ENCODE measurements at regions not wholly inside any gene's neighbourhood (a gene's known extent, or its start where the extent isn't known, plus 50 kb on each side); places are given as distances from the start of the nearest gene placed in this dataset.
"Not testable (repeated sequence)": the region's sequence is repeated elsewhere in the genome, so short reads cannot be mapped to it uniquely, and the experiment has no call there.

DNA sequence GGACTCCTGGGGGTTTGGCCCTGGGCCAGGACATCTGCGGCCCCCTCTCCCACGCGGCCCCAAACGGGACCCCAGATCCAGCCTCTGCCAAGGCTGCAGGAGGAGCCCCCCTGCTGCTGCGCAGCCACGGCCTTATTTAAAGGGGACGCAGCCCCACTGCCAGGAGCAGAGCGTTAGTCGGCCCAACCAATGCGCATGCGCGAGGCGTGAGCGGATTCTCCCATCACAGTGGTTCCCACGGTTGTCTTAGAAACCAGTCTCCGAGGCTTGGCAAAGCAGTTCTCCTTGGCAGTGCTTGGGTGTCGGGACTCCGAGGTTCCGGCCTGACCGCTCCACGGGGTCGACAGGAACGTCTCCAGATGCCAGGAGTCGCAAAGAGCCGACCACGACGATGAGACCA lies 288.3 kb upstream of the ZNF337 start:
- FAIRE-seq (no peak), DNase-seq (peak in 4 of 5 donors; percentile 41 to 68 (median 60))
- no peak overlapping the region for H3K9ac ChIP-seq (ENCODE audit: low read length in 3 of 3)
- no peak overlapping the region for H3K27ac ChIP-seq (ENCODE audit: low read depth in 2 of 2, low read length in 2 of 2)
- no peaks in the 10 kb centered on the region for H3K4me1 ChIP-seq (ENCODE audit: control insufficient read depth in 2 of 3, insufficient read depth in 2 of 3, low read depth in 1 of 3, low read length in 3 of 3)
- TF ChIP-seq, protein P1, sequence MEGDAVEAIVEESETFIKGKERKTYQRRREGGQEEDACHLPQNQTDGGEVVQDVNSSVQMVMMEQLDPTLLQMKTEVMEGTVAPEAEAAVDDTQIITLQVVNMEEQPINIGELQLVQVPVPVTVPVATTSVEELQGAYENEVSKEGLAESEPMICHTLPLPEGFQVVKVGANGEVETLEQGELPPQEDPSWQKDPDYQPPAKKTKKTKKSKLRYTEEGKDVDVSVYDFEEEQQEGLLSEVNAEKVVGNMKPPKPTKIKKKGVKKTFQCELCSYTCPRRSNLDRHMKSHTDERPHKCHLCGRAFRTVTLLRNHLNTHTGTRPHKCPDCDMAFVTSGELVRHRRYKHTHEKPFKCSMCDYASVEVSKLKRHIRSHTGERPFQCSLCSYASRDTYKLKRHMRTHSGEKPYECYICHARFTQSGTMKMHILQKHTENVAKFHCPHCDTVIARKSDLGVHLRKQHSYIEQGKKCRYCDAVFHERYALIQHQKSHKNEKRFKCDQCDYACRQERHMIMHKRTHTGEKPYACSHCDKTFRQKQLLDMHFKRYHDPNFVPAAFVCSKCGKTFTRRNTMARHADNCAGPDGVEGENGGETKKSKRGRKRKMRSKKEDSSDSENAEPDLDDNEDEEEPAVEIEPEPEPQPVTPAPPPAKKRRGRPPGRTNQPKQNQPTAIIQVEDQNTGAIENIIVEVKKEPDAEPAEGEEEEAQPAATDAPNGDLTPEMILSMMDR (IDR thresholded peaks at IDR 0.05; ENCODE audit: borderline replicate concordance, extremely low read depth, insufficient read depth): no peak
- H3K4me3 ChIP-seq (ENCODE audit: low read length in 3 of 3): peak overlapping the region in 1 of 3 donors; percentile 25
- H3K27me3 ChIP-seq (ENCODE audit: control insufficient read depth, insufficient read depth, low read length): no peaks in the 10 kb centered on the region
- intact Hi-C loops (cut with DNase I): no loop called here
- no peaks in the 10 kb centered on the region for H3K36me3 ChIP-seq (ENCODE audit: control insufficient read depth in 2 of 3, insufficient read depth in 3 of 3, low read length in 3 of 3)
- H3K9me3 ChIP-seq (ENCODE audit: control insufficient read depth in 2 of 3, insufficient read depth in 1 of 3, low read length in 3 of 3): no peaks in the 10 kb centered on the region

DNA sequence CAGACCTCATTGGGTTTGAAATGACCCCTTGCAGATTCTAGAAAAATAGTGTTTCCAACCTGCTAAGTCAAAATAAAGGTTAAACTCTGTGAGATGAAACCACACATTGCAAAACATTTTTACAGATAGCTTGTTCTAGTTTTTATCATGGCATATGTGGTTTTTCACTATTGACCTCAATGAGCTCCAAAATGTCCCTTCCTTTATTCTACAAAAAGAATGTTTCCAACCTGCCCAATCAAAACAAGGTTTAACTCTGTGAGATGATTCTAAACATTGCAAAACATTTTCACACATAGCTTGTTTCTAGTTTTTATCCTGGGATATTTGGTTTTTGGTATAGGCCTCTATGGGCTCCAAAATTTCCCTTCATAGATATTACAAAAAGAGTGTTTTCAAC lies 286.0 kb upstream of the ZNF337 start:
- intact Hi-C loops (cut with DNase I); DNase-seq; H3K27ac ChIP-seq (ENCODE audit: low read depth in 2 of 2, low read length in 2 of 2); H3K27me3 ChIP-seq (ENCODE audit: control insufficient read depth, insufficient read depth, low read length); H3K4me1 ChIP-seq (ENCODE audit: control insufficient read depth in 2 of 3, insufficient read depth in 2 of 3, low read depth in 1 of 3, low read length in 3 of 3); H3K36me3 ChIP-seq (ENCODE audit: control insufficient read depth in 2 of 3, insufficient read depth in 3 of 3, low read length in 3 of 3); H3K9me3 ChIP-seq (ENCODE audit: control insufficient read depth in 2 of 3, insufficient read depth in 1 of 3, low read length in 3 of 3); H3K9ac ChIP-seq (ENCODE audit: low read length in 3 of 3); H3K4me3 ChIP-seq (ENCODE audit: low read length in 3 of 3); FAIRE-seq: not testable (repeated sequence)

DNA sequence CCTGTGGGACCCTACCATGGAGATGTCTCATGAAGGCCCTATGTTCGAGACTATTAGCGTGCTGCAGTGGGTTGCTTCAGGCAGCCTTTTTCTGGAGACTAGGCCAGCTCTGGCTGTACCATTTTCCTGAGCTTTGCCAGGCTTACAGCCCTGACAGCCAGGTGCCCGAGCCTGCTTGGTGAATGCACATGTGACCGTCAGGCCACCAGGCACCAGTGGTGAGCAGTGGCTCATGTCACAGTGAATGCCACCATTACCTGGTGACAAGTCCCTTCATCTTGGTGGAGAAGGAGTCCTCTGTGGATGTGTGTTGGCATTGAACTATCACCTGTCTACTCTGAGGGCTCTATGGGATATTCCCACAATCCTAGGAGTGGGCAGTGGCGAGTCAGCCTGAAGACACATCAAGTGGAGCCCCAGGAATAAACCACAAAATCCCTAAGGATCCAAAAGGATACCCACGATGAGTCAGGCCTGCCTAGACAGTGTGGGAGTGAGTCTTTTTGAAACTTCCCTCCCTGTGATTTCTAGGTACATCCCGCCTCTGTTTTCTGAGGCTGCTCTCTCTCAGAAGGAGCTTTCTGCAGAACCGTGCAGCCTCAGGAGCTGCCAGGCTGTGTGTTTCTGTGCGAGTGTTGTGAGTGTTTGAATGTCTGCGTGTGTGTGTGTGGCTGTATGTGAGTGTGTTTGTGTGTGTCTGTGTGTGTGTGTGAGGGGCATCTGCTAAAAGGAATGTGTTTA lies 282.0 kb upstream of the ZNF337 start:
- H3K4me1 ChIP-seq (ENCODE audit: control insufficient read depth in 2 of 3, insufficient read depth in 2 of 3, low read depth in 1 of 3, low read length in 3 of 3); H3K9me3 ChIP-seq (ENCODE audit: control insufficient read depth in 2 of 3, insufficient read depth in 1 of 3, low read length in 3 of 3); FAIRE-seq; DNase-seq; H3K36me3 ChIP-seq (ENCODE audit: control insufficient read depth in 2 of 3, insufficient read depth in 3 of 3, low read length in 3 of 3); H3K9ac ChIP-seq (ENCODE audit: low read length in 3 of 3); intact Hi-C loops (cut with DNase I); H3K27ac ChIP-seq (ENCODE audit: low read depth in 2 of 2, low read length in 2 of 2); H3K27me3 ChIP-seq (ENCODE audit: control insufficient read depth, insufficient read depth, low read length); H3K4me3 ChIP-seq (ENCODE audit: low read length in 3 of 3): not testable (repeated sequence)

DNA sequence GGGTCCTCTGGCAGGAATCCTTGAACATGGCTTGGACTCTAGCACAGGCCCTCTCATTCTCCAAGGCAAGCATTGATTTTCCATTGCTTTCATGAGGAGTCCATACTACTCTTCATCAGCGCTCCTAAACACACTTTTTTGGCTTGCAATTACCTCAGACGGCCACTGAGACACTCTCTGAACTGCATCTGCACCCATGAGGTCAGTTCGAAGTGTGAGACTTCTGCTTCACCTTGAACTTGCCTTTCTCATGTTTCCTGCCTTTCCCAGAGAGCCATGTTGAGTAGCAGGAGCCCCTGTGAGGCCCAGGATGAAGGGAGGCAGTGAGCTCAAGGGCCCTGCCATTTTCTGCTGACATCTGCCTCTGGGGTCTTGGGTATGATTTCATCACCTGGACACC lies 279.2 kb upstream of the ZNF337 start:
- intact Hi-C loops (cut with DNase I); H3K27me3 ChIP-seq (ENCODE audit: control insufficient read depth, insufficient read depth, low read length); H3K27ac ChIP-seq (ENCODE audit: low read depth in 2 of 2, low read length in 2 of 2); FAIRE-seq; H3K4me1 ChIP-seq (ENCODE audit: control insufficient read depth in 2 of 3, insufficient read depth in 2 of 3, low read depth in 1 of 3, low read length in 3 of 3); H3K9me3 ChIP-seq (ENCODE audit: control insufficient read depth in 2 of 3, insufficient read depth in 1 of 3, low read length in 3 of 3); DNase-seq; H3K9ac ChIP-seq (ENCODE audit: low read length in 3 of 3); H3K36me3 ChIP-seq (ENCODE audit: control insufficient read depth in 2 of 3, insufficient read depth in 3 of 3, low read length in 3 of 3); H3K4me3 ChIP-seq (ENCODE audit: low read length in 3 of 3): not testable (repeated sequence)

DNA sequence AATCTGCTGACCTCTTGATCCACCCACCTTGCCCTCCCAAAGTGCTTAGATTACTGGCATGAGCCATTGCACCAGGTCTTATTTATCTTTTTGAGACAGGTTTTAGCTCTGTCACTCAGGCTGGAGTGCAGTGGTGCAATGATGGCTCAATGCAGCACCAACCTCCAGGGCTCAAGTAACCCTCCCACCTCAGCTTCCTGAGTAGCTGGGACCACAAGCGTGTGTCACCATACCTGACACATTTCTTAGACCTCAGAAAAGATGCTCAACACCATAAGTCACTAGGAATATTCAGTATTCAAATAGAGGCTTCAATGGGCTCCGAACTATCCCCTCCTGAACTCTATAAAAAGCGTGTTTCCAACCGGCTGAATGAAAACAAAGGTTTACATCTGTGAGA lies 268.6 kb upstream of the ZNF337 start:
- FAIRE-seq; intact Hi-C loops (cut with DNase I): not testable (repeated sequence)
- peak in 1 of 5 donors; percentile 12 for DNase-seq

DNA sequence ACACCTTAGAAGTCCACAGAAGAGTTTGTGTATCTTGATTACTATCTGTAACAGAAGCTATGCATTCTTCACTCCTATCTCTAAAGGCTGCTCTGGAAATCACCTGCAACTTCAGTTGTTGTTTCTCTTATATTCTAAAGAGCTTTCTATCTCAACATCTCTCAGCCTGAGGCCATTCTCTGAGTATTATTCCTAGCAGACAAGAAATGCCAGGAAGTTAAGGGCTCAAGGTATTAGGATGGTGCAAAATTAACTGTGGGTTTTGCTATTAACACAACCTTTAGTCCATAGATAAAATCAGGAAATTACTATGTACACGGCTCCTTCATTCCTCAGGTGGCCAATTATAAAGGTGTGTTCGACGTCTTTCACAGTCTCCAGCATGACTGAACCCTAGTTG lies 257.2 kb upstream of the ZNF337 start:
- H3K9ac ChIP-seq (ENCODE audit: low read length in 3 of 3); intact Hi-C loops (cut with DNase I); H3K27ac ChIP-seq (ENCODE audit: low read depth in 2 of 2, low read length in 2 of 2); H3K4me1 ChIP-seq (ENCODE audit: control insufficient read depth in 2 of 3, insufficient read depth in 2 of 3, low read depth in 1 of 3, low read length in 3 of 3); H3K36me3 ChIP-seq (ENCODE audit: control insufficient read depth in 2 of 3, insufficient read depth in 3 of 3, low read length in 3 of 3); H3K4me3 ChIP-seq (ENCODE audit: low read length in 3 of 3); H3K27me3 ChIP-seq (ENCODE audit: control insufficient read depth, insufficient read depth, low read length); FAIRE-seq; H3K9me3 ChIP-seq (ENCODE audit: control insufficient read depth in 2 of 3, insufficient read depth in 1 of 3, low read length in 3 of 3): not testable (repeated sequence)
- DNase-seq: peak in 1 of 5 donors; percentile 2

More for the DNA sequence above, 268.6 kb upstream of the ZNF337 start:
- not testable (repeated sequence) for H3K27me3 ChIP-seq (ENCODE audit: control insufficient read depth, insufficient read depth, low read length); H3K36me3 ChIP-seq (ENCODE audit: control insufficient read depth in 2 of 3, insufficient read depth in 3 of 3, low read length in 3 of 3); H3K4me1 ChIP-seq (ENCODE audit: control insufficient read depth in 2 of 3, insufficient read depth in 2 of 3, low read depth in 1 of 3, low read length in 3 of 3); H3K27ac ChIP-seq (ENCODE audit: low read depth in 2 of 2, low read length in 2 of 2); H3K4me3 ChIP-seq (ENCODE audit: low read length in 3 of 3); H3K9ac ChIP-seq (ENCODE audit: low read length in 3 of 3); H3K9me3 ChIP-seq (ENCODE audit: control insufficient read depth in 2 of 3, insufficient read depth in 1 of 3, low read length in 3 of 3)

DNA sequence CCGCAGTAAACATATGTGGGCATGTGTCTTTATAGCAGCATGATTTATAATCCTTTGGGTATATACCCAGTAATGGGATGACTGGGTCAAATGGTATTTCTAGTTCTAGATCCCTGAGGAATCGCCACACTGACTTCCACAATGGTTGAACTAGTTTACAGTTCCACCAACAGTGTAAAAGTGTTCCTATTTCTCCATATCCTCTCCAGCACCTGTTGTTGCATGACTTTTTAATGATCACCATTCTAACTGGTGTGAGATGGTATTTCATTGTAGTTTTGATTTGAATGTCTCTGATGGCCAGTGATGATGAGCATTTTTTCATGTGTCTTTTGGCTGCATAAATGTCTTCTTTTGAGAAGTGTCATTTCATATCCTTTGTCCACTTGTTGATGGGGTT lies 238.6 kb upstream of the ZNF337 start:
- intact Hi-C loops (cut with DNase I); H3K4me3 ChIP-seq (ENCODE audit: low read length in 3 of 3); H3K9ac ChIP-seq (ENCODE audit: low read length in 3 of 3); H3K27ac ChIP-seq (ENCODE audit: low read depth in 2 of 2, low read length in 2 of 2); H3K9me3 ChIP-seq (ENCODE audit: control insufficient read depth in 2 of 3, insufficient read depth in 1 of 3, low read length in 3 of 3); H3K4me1 ChIP-seq (ENCODE audit: control insufficient read depth in 2 of 3, insufficient read depth in 2 of 3, low read depth in 1 of 3, low read length in 3 of 3); H3K36me3 ChIP-seq (ENCODE audit: control insufficient read depth in 2 of 3, insufficient read depth in 3 of 3, low read length in 3 of 3); DNase-seq; FAIRE-seq; H3K27me3 ChIP-seq (ENCODE audit: control insufficient read depth, insufficient read depth, low read length): not testable (repeated sequence)

DNA sequence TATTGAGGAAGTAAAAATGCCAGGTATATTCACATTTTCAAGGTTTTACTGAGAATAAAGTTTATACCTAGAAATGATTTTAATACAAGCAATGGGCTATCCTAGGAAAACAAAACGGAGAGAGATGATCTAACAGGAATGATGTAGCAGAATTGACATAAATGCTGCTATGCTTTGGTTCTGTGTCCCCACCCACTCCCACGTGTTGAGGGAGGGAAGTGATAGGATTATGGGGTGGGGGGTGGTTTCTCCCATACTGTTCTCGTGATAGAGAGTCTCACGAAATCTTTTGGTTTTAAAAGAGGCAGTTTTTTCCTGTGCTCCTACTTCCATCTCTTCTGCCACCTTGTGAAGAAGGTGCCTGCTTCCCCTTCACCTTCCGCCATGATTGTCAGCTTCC lies 236.2 kb upstream of the ZNF337 start:
- DNase-seq; intact Hi-C loops (cut with DNase I); FAIRE-seq; H3K36me3 ChIP-seq (ENCODE audit: control insufficient read depth in 2 of 3, insufficient read depth in 3 of 3, low read length in 3 of 3); H3K9me3 ChIP-seq (ENCODE audit: control insufficient read depth in 2 of 3, insufficient read depth in 1 of 3, low read length in 3 of 3); H3K27me3 ChIP-seq (ENCODE audit: control insufficient read depth, insufficient read depth, low read length); H3K9ac ChIP-seq (ENCODE audit: low read length in 3 of 3); H3K27ac ChIP-seq (ENCODE audit: low read depth in 2 of 2, low read length in 2 of 2); H3K4me1 ChIP-seq (ENCODE audit: control insufficient read depth in 2 of 3, insufficient read depth in 2 of 3, low read depth in 1 of 3, low read length in 3 of 3); H3K4me3 ChIP-seq (ENCODE audit: low read length in 3 of 3): not testable (repeated sequence)
